Brain microvascular endothelial cell (primary cell): ENCODE measurements at regions not wholly inside any gene's neighbourhood (a gene's known extent, or its start where the extent isn't known, plus 50 kb on each side); places are given as distances from the start of the nearest gene placed in this dataset.

Source experiments
- DNase-seq: peaks from one replicate; pipeline ENCODE4 v3.0.0-alpha.2; 2020
- H3K27ac ChIP-seq: fragments of 250-450 bp; sonication (Bioruptor Pico); 2 replicates; pipeline ENCODE4 v1.5.1; 2020; ENCODE audit warnings: mild to moderate bottlenecking, moderate library complexity
- H3K27me3 ChIP-seq: fragments of 250-450 bp; sonication (Bioruptor Pico); replicated peaks from 2 replicates; pipeline ENCODE4 v1.5.1; 2020; ENCODE audit warnings: mild to moderate bottlenecking
- H3K36me3 ChIP-seq: fragments of 250-450 bp; sonication (Bioruptor Pico); replicated peaks from 2 replicates; pipeline ENCODE4 v1.5.1; 2020; ENCODE audit warnings: mild to moderate bottlenecking
- H3K4me3 ChIP-seq: 2 replicates; pipeline ENCODE4 v1.5.1; 2011; ENCODE audit warnings: low read depth, mild to moderate bottlenecking, control low read depth, low read length, moderate library complexity
- in situ Hi-C: cut with HindIII; loops from 2 replicates; pipeline ENCODE4 v1.10.0; 2017; ENCODE audit warnings: low sequenced_read_pairs, low pct_ligation_motif_present
- TF ChIP-seq, protein P1 (sequence below): IDR thresholded peaks from 2 replicates; pipeline ENCODE4 v1.5.1; 2011; ENCODE audit warnings: low read depth, mild to moderate bottlenecking, moderate library complexity, low read length, control low read depth, inconsistent platforms; ENCODE audit errors: missing control alignments

DNA sequence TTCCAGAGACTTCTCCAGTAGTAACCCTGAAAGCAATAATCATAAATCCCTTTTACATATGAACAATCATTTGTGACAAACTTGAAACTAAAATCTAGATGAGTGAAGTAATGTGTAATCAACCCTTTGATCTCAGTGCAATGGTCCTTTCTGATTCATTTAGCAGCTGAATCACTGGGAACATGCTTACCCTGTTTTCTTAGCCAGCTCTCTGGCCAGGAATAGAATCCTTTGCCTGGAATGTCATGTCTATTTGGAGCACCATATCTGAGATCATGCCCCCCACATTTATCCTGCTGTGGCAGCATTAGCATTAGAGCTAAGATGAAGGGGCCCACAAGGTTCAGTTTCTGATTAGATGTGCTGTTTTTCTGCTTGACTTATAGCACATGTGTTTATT, 309.8 kb downstream of the OXSM start:
- Histone ChIP-seq H3K27me3 (no peaks in the 10 kb centered on the region), H3K27ac (no peak overlapping the region), H3K4me3 (no peak overlapping the region), H3K36me3 (no peaks in the 10 kb centered on the region)
- in situ Hi-C loops, result no loop called here
- peak; percentile 4 for DNase-seq
- TF ChIP-seq, protein P1, sequence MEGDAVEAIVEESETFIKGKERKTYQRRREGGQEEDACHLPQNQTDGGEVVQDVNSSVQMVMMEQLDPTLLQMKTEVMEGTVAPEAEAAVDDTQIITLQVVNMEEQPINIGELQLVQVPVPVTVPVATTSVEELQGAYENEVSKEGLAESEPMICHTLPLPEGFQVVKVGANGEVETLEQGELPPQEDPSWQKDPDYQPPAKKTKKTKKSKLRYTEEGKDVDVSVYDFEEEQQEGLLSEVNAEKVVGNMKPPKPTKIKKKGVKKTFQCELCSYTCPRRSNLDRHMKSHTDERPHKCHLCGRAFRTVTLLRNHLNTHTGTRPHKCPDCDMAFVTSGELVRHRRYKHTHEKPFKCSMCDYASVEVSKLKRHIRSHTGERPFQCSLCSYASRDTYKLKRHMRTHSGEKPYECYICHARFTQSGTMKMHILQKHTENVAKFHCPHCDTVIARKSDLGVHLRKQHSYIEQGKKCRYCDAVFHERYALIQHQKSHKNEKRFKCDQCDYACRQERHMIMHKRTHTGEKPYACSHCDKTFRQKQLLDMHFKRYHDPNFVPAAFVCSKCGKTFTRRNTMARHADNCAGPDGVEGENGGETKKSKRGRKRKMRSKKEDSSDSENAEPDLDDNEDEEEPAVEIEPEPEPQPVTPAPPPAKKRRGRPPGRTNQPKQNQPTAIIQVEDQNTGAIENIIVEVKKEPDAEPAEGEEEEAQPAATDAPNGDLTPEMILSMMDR, result no peak

DNA sequence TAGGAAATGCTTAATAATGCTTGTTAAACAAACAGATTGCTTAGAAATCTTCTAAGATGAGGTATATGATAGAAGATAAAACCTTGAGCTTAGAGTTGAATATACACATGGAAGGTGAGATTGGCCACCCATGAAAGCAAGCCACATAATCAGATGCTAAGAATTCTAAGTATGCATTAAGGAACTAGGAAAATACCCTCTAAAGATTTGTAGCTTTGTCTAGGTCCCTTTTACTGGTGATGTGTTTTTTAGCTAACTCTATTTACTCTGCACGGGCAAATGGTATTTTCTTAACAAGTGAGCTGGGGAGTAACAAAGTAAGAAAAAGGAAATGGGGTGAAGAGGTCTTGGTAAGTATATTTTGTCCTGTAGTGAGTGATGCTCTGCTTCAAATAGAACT, 310.3 kb downstream of the OXSM start:
- in situ Hi-C loops, result no loop called here
- Histone ChIP-seq H3K27ac (no peak overlapping the region), H3K27me3 (no peaks in the 10 kb centered on the region), H3K36me3 (no peaks in the 10 kb centered on the region), H3K4me3 (no peak overlapping the region)
- TF ChIP-seq, protein P1, result no peak
- DNase-seq, result no peak

DNA sequence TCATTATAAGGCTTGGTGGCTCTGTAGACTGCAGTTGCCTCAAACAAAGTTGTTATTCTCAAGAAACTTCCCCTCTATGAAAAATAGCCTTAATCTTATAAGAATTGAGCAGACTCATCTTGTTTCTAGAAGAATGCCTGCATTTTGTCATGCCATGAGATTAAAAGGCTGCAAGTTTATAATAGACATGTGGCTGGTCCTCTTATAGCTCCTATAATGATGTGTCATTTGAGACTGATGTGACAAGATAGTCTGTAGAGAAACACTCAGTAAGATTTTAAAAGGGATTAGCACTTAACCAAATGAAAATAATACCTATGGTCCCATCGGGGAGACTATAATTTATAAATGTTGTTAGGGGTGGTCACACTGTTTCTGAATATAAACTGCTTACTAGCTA, 312.5 kb downstream of the OXSM start:
- no peak overlapping the region for H3K4me3 ChIP-seq
- in situ Hi-C loops, result no loop called here
- H3K36me3 ChIP-seq, result no peaks in the 10 kb centered on the region
- no peak for DNase-seq
- TF ChIP-seq, protein P1, result no peak
- H3K27ac ChIP-seq, result no peak overlapping the region
- H3K27me3 ChIP-seq, result no peaks in the 10 kb centered on the region

DNA sequence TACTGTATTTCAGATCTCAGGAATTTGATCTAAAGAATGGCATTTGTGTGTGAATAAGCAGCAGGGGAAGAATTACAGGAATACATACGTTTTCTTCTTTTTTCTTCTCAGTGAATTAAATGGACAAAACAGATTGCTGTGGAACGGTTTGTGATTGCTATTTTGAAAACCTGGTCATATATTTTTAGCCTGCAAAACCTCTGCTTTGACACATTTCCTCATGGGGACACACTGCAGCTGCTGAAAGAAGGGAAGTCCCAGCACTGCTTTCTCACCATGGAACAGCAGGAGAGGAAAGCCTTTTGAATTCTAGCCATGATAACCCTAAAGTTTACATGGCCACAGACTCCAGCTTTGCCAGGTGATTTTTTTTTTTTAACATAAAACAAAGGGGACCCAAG, 315.0 kb downstream of the OXSM start:
- Histone ChIP-seq H3K27ac (no peak overlapping the region), H3K36me3 (no peaks in the 10 kb centered on the region), H3K27me3 (no peaks in the 10 kb centered on the region), H3K4me3 (no peak overlapping the region)
- TF ChIP-seq, protein P1, result no peak
- in situ Hi-C loops, result no loop called here
- DNase-seq, result no peak

DNA sequence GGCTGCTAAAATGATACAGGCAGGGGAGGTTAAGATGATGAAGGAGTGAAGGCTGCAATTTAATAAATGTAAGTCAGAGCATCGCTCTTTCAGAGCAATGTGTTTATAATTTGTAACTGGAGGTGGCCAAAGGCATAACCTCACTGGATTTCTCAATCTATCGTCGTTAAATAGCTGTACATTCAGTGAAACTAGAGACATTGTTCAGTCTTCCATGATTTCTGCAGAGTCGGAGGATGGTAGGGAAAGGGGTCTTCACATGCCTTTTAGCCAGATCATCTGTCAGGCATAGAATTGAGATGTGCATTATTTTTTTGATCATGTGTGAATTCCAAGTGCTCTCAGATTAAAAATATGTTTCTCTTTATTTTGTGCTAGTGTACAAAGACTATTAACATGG, 315.4 kb downstream of the OXSM start:
- in situ Hi-C loops, result no loop called here
- DNase-seq, result no peak
- H3K36me3 ChIP-seq, result no peaks in the 10 kb centered on the region
- H3K27me3 ChIP-seq, result no peaks in the 10 kb centered on the region
- no peak overlapping the region for H3K27ac ChIP-seq
- TF ChIP-seq, protein P1, result no peak
- no peak overlapping the region for H3K4me3 ChIP-seq

DNA sequence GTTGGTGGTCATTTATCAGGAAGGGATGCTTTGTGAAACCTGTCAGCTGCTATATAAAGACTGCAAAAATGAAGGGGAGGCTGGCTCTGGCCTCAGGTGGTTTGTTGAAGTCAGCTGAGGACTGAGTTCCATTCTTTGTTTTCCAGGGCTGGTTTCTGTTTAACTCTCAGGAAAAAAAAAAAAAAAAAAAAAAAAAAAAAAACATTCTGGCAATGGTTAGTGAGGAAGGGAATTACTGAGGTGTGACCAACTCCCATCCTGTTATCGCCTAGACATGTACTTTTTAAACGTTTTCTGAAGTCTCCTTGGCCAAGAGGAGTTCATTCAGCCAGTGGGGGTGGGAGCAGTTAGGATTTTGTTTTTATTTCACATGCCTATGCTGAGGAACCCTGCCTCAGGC, 316.3 kb downstream of the OXSM start:
- in situ Hi-C loops, result no loop called here

More for the DNA sequence above, 316.3 kb downstream of the OXSM start:
- TF ChIP-seq, protein P1, result no peak
- DNase-seq, result no peak
- no peaks in the 10 kb centered on the region for H3K27me3 ChIP-seq
- no peaks in the 10 kb centered on the region for H3K36me3 ChIP-seq
- H3K27ac ChIP-seq, result no peak overlapping the region
- no peak overlapping the region for H3K4me3 ChIP-seq
